Stimulated activated naive CD8-positive, alpha-beta T cell treated with anti-CD3 and anti-CD28 coated beads, Interleukin-15, Interleukin-2, amounts not matched to agents 100 ng/mL and 50 ng/mL, for 24 hours (primary cell): ENCODE measurements at regions not wholly inside any gene's neighbourhood (a gene's known extent, or its start where the extent isn't known, plus 50 kb on each side); places are given as distances from the start of the nearest gene placed in this dataset.
"Not testable (repeated sequence)": the region's sequence is repeated elsewhere in the genome, so short reads cannot be mapped to it uniquely, and the experiment has no call there.

Experiments
- H3K27ac Mint-ChIP-seq: one replicate; pipeline ENCODE4 v1.8.0; 2021; ENCODE audit warnings: mild to moderate bottlenecking, mixed read lengths
- H3K27me3 Mint-ChIP-seq: one replicate; pipeline ENCODE4 v1.8.0; 2021; ENCODE audit warnings: mixed read lengths
- H3K36me3 Mint-ChIP-seq: one replicate; pipeline ENCODE4 v1.8.0; 2021; ENCODE audit warnings: low read depth, mixed read lengths
- H3K4me1 Mint-ChIP-seq: one replicate; pipeline ENCODE4 v1.8.0; 2021; ENCODE audit warnings: low read depth, mixed read lengths
- H3K4me3 Mint-ChIP-seq: one replicate; pipeline ENCODE4 v1.8.0; 2021; ENCODE audit warnings: mild to moderate bottlenecking, mixed read lengths
- H3K9me3 Mint-ChIP-seq: one replicate; pipeline ENCODE4 v1.8.0; 2021; ENCODE audit warnings: mixed read lengths

DNA sequence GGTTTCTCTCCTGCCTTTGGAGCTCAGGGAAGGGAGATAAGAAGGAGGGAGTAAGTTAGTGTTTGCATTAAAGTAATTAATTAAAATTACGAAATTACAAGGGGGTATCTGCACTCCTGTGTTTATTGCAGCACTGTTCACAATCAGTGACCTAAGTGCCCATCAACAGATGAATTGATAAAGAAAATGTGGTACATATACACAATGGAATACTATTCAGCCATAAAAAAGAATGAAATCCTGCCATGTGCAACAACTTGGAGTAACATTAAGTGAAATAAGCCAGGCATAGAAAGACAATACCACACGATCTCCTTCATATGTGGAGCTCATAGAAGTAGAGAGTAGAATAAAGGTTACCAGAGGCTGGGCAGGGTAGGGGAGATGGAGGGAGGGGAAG, 202.0 kb downstream of the SHQ1 start:
- Mint-ChIP-seq H3K27me3 (peaks cover 13% of the 10 kb centered on the region), H3K4me3 (no peak overlapping the region), H3K36me3 (peaks cover 5% of the 10 kb centered on the region), H3K9me3 (peaks cover 6% of the 10 kb centered on the region), H3K27ac (no peak overlapping the region), H3K4me1 (no peaks in the 10 kb centered on the region)

DNA sequence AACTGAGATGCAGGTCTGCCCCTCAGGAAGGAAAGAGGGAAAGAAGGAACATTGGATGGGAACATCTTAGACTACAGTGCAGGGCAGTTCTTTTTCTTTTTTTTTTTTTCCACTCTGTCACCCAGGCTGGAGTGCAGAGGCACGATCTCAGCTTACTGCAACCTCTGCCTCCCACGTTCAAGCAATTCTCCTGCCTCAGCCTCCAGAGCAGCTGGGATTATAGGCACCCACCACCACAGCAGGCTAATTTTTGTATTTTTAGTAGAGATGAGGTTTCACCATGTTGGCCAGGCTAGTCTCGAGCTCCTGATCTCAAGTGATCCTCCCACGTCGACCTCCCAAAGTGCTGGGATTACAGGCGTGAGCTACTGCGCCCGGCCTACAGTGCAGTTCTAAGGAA, 204.6 kb downstream of the SHQ1 start:
- not testable (repeated sequence) for H3K9me3 Mint-ChIP-seq, H3K27ac Mint-ChIP-seq, H3K4me3 Mint-ChIP-seq, H3K27me3 Mint-ChIP-seq, H3K36me3 Mint-ChIP-seq, H3K4me1 Mint-ChIP-seq

DNA sequence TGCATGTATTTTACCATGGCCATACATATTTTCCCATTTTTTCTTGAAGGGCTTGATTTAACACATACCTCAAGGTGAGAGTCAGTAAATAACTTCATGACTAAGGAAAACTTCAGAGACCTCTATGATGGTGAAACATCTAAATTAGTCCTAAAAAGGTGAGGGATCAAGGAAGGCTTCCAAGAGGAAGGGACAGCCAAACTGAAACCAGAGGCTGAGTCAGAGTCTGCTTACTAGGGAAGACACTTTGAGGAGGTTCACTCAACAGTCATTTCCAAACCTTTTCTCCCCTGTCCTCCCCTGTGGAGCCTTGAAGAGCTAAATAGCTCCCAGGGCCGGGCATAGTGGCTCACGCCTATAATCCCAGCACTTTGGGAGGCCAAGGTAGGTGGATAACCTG, 206.6 kb downstream of the SHQ1 start:
- peaks cover 5% of the 10 kb centered on the region for H3K36me3 Mint-ChIP-seq
- no peak overlapping the region for H3K4me3 Mint-ChIP-seq
- H3K27ac Mint-ChIP-seq = no peak overlapping the region
- H3K4me1 Mint-ChIP-seq = peaks cover 5% of the 10 kb centered on the region
- H3K9me3 Mint-ChIP-seq = peaks cover 4% of the 10 kb centered on the region
- H3K27me3 Mint-ChIP-seq = peaks cover 18% of the 10 kb centered on the region

DNA sequence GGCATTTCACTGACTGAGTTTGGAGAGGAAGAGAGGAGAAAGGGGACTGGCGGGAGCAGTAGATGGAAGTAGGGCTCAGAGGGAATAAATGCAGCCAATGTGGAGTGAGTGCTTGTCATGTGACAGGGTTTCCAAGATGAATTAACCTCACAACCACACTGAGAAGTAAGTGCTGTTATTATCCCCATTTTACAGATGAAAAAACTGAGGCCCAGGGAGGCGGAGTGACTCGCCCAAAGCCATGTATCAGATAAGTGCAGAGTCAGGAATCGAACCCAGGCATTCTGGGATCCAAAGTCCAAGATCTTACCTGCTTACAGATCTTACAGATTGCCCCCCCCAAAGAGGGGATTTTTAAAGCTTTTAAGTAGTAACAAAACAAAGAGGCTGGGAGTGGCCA, 207.2 kb downstream of the SHQ1 start:
- Mint-ChIP-seq H3K9me3 (peaks cover under 1% of the 10 kb centered on the region), H3K27ac (no peak overlapping the region), H3K36me3 (peaks cover under 1% of the 10 kb centered on the region), H3K27me3 (peaks cover 19% of the 10 kb centered on the region), H3K4me3 (no peak overlapping the region), H3K4me1 (peaks cover 5% of the 10 kb centered on the region)

DNA sequence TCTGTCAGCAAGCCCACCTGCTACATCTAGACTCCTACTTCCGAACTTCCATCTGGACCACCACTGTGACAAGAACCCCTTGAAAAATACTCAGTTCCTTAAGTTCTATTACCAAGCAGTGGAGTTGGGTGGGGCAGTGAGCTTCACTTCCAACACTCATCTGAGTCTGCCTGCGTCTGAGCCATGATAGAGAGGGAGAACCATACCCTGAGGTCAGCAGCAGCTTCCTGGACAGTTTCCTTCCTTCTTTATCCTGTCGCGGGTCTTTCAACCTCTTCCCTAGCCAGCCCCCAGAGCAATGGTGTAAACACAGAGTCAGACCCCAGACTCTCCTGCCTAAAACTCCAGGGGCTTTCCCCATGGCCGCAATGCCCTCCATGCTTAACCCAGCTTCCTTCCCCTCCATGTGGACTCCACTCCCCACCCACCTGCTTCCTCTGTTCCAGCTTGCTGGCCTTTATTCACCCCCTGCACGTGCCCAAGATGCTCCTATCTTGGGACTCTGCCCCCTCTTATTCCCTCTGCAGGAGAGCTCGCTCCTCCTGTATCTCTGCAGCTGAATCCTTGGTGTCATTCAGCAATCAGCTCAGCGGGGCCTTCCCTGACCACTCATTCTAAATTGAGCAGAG, 211.2 kb downstream of the SHQ1 start:
- H3K36me3 Mint-ChIP-seq = no peaks in the 10 kb centered on the region
- H3K9me3 Mint-ChIP-seq = no peaks in the 10 kb centered on the region
- H3K4me3 Mint-ChIP-seq = no peak overlapping the region
- peaks cover 37% of the 10 kb centered on the region for H3K4me1 Mint-ChIP-seq
- peak overlapping the region; percentile 13 for H3K27ac Mint-ChIP-seq
- H3K27me3 Mint-ChIP-seq = peaks cover 18% of the 10 kb centered on the region

DNA sequence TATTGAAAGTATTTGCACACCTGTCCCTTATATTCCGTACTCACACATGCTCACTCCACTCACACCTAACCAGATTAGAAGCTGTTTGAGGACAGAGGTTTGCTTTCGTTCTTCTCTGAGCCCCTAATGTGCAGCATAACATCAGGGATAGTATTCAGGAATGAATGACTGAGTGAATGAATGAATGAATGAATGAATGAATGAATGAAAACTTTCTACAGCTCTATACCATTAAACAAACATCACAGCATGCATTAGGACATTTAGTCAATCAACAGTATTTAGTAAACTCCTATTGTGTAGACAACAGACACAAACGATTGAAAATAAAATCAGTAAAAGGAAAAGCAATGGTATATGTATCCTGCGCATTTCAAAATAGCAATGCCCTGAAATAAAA, 212.7 kb downstream of the SHQ1 start:
- no peaks in the 10 kb centered on the region for H3K9me3 Mint-ChIP-seq
- peaks cover 43% of the 10 kb centered on the region for H3K4me1 Mint-ChIP-seq
- no peaks in the 10 kb centered on the region for H3K36me3 Mint-ChIP-seq
- H3K27ac Mint-ChIP-seq = peak overlapping the region; percentile 2
- peaks cover 18% of the 10 kb centered on the region for H3K27me3 Mint-ChIP-seq
- H3K4me3 Mint-ChIP-seq = no peak overlapping the region

DNA sequence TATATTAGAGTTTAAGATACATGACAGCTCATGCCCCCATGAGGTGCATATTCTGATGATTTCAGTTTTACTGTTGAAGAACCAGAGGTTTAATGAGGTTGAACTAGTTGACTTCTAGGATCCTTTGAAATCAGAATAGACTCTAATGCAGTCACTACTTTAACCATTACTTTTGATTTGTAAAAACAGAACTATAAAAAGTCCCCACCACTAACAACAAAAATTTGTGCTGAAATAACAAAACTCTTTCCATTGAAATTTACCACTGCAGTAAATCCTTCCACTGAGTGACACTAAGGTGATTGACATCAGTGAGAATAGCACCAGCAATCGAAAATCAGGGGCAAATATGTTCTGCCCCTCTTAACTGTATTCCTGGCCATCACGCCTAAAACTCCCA, 214.1 kb downstream of the SHQ1 start:
- Mint-ChIP-seq H3K4me3 (peak overlapping the region; percentile 47), H3K4me1 (peaks cover 56% of the 10 kb centered on the region), H3K9me3 (no peaks in the 10 kb centered on the region), H3K27me3 (peaks cover 18% of the 10 kb centered on the region), H3K36me3 (no peaks in the 10 kb centered on the region), H3K27ac (peak overlapping the region; percentile 76)

DNA sequence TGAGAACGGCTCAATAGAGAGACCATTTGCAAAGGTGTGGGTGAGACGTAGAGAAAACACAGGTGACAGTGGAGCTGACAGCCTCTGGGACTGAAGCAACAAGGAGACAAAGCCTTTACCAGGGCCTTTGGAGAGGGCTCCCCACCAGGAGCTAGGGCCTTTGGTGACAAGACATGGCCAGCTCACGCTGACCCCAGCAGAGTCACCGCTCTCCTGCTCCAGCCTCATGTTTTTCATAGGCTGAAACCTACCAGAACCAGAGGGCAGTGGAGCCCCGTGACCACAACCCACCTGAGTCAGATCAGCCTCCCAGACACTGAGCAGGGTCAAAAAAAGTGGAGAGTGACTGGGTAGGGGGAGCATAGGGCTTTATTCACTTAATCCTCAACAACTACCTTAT, 214.7 kb downstream of the SHQ1 start:
- Mint-ChIP-seq H3K9me3 (no peaks in the 10 kb centered on the region), H3K36me3 (no peaks in the 10 kb centered on the region), H3K27ac (peak overlapping the region; percentile 85), H3K4me3 (peak overlapping the region; percentile 23), H3K27me3 (peaks cover 18% of the 10 kb centered on the region), H3K4me1 (peaks cover 62% of the 10 kb centered on the region)

DNA sequence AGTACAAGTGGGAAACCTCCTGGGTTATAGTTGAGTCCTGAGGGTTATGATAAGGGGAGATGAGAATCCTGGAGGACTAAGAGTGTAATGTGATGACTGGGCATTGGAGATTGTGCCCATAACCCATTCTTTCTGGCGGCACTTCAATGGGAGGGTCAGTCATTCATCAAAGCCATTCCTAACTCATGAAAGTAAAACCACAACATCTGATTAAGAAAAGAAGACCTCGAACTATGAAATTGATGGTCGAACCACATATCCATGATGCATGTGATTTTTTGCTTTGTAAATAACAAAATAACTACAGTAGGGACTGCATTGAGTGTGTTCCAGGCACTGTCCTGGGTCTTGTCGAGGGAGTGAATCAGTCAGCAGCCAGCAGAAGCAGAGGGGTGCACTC, 215.1 kb downstream of the SHQ1 start:
- Mint-ChIP-seq H3K4me3 (peak overlapping the region; percentile 23), H3K27me3 (peaks cover 15% of the 10 kb centered on the region), H3K4me1 (peaks cover 66% of the 10 kb centered on the region), H3K36me3 (no peaks in the 10 kb centered on the region), H3K27ac (peak overlapping the region; percentile 85), H3K9me3 (no peaks in the 10 kb centered on the region)

DNA sequence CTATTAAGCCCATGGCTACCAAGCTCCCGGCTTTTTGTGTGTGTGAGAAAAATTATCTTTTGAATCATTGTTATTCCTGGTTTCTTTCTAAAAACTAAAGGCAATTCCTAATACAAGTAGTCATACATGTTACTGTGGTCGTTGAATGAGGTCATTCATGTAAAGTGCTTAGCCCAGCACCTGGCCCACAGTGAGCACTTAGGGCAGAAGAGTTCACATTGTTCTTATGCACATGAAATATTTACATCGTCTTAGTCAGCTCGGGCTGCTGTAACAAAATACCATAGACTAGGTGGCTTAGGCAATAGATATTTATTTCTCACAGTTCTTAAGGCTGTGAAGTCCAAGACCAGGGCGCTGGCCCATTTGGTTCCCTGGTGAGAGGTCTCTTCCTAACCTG, 216.1 kb downstream of the SHQ1 start:
- Mint-ChIP-seq H3K36me3 (no peaks in the 10 kb centered on the region), H3K4me3 (no peak overlapping the region), H3K9me3 (no peaks in the 10 kb centered on the region), H3K27ac (peak overlapping the region; percentile 33), H3K27me3 (peaks cover 9% of the 10 kb centered on the region), H3K4me1 (peaks cover 71% of the 10 kb centered on the region)

DNA sequence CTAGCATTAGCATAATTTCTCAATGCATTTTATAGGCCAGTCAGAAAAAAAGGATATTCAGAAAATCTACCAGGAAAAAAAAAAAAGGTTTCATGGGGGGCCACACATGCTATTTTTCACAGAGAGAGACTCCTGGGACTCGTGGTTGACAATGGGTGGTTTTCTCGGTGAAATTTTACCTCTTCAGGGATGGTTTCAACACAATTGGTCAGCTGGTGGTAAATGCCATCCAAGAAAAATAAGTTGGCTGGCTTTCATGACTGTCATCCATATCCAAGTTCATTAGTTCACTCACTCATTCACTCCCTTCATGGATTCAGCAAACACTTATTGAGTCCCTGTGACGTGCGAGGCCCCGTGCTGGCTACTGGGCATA, 217.3 kb downstream of the SHQ1 start:
- peaks cover 5% of the 10 kb centered on the region for H3K27me3 Mint-ChIP-seq
- H3K36me3 Mint-ChIP-seq = no peaks in the 10 kb centered on the region
- H3K4me3 Mint-ChIP-seq = no peak overlapping the region
- H3K4me1 Mint-ChIP-seq = peaks cover 75% of the 10 kb centered on the region
- H3K9me3 Mint-ChIP-seq = no peaks in the 10 kb centered on the region
- no peak overlapping the region for H3K27ac Mint-ChIP-seq

DNA sequence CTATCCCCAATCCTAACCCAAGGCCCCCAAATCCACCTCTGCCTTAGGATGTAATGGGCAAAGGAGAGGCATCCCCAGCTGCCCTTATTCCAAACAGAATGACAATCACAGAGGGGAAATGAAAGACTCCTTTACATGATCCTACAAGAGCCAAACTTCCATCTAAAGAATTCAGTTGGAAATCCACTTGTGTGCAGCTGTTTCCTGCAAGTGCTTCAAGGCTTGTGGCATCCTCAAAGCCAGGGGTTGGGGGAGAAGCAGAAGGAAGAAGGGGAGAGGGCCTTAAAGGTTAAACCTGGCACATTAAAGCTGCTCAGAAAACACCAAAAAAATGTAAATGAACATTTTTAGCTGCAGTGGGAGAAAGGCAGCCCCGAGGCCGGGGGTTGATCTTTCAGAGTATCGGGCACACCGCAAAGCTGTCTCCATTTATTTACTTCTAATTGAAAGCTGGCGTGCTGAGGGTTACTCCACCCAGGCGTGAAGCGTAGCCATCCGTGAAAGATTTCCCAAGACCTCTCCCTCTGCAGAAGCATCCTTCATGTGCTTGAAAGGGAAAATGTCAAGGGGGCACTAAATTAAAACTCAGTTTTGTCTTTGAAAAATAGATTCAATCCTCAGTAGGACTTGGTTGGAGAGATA, 217.8 kb downstream of the SHQ1 start:
- H3K4me3 Mint-ChIP-seq = no peak overlapping the region
- H3K4me1 Mint-ChIP-seq = peaks cover 77% of the 10 kb centered on the region
- no peak overlapping the region for H3K27ac Mint-ChIP-seq
- no peaks in the 10 kb centered on the region for H3K36me3 Mint-ChIP-seq
- H3K27me3 Mint-ChIP-seq = peaks cover 4% of the 10 kb centered on the region
- H3K9me3 Mint-ChIP-seq = no peaks in the 10 kb centered on the region

DNA sequence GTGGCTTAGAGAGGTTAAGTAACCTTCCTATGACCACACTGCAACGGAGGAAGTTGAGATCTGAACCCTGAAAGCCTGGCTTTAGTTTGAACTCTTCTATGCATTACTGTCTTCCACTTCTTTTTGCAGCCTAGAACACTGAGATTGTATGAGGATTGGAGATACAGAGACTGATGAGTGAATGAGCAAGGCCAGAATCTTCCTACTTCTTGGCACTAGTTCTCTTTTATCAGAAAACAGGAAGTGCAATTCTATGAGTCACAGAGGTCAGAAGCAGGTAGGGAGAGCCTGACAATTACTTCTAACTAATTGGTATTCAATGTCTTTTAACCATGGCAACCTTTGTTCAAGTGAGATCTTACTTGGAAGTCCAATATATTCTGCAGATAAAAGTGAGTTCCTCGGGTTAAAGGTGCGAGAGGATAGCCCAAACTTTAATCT, 219.0 kb downstream of the SHQ1 start:
- Mint-ChIP-seq H3K27ac (peak overlapping the region; percentile 70), H3K9me3 (no peaks in the 10 kb centered on the region), H3K4me3 (peak overlapping the region; percentile 20), H3K27me3 (no peaks in the 10 kb centered on the region), H3K36me3 (no peaks in the 10 kb centered on the region), H3K4me1 (peaks cover 70% of the 10 kb centered on the region)

DNA sequence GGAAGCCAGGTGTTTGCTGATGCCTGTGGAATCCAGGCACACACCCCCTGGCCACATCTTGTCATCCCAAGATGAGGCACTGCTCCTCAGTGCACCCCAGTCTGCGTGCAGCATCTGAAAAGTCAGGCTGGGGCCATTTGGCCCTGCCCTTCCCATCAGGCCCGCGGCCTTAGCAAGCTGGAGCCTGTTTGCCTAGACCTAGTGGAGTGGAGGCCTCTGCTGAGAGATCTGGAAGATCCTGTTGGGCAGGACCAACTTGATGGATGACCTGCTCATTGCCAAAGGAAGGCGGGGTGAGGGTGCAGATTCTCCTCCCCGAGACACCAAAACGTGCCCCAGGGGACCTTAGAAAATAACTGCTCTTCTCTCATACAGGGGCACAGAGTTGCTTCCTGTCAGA, 220.2 kb downstream of the SHQ1 start:
- H3K36me3 Mint-ChIP-seq = no peaks in the 10 kb centered on the region
- peaks cover 59% of the 10 kb centered on the region for H3K4me1 Mint-ChIP-seq
- H3K4me3 Mint-ChIP-seq = no peak overlapping the region
- no peaks in the 10 kb centered on the region for H3K27me3 Mint-ChIP-seq
- H3K9me3 Mint-ChIP-seq = no peaks in the 10 kb centered on the region
- no peak overlapping the region for H3K27ac Mint-ChIP-seq

DNA sequence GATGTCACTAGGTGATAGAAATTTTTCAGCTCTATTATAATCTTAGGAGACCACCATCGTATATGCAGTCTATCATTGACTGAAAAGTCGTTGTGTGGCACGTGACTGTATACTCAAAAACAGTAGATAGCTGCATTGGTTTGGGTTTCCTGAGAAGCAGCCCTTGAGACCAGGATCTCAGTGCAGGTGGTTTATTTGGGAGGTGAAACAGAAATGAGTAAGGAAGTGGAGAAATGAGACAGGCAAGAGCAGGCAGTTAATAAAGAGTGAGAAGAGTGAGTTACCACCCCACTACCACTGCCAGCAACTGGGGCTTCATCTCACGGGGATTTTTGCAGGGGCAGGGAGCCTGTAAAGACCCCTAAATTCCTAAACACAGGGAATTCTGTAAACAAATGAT, 221.0 kb downstream of the SHQ1 start:
- peaks cover 55% of the 10 kb centered on the region for H3K4me1 Mint-ChIP-seq
- H3K4me3 Mint-ChIP-seq = no peak overlapping the region
- no peak overlapping the region for H3K27ac Mint-ChIP-seq
- H3K36me3 Mint-ChIP-seq = no peaks in the 10 kb centered on the region
- H3K27me3 Mint-ChIP-seq = no peaks in the 10 kb centered on the region
- no peaks in the 10 kb centered on the region for H3K9me3 Mint-ChIP-seq
